WTC11 (cell line): ENCODE measurements at regions not wholly inside any gene's neighbourhood (a gene's known extent, or its start where the extent isn't known, plus 50 kb on each side); places are given as distances from the start of the nearest gene placed in this dataset.

Experiments used
- ATAC-seq: fragments of 200-7000 bp; cut with Tn5 transposase; 2 replicates; pipeline ENCODE4 v1.10.0; 2021; ENCODE audit warnings: mild to moderate bottlenecking, moderate library complexity
- CTCF ChIA-PET: fragments of 300-600 bp; sonication (Branson Sonifier 250); formaldehyde crosslinking; loops from one replicate; lab custom pipeline; 2021; ENCODE audit warnings: antibody characterized with exemption; lab: Charles Lee
- POLR2A ChIA-PET: fragments of 350-600 bp; sonication (Branson Sonifier 250); formaldehyde crosslinking; loops from one replicate; lab custom pipeline; 2021; ENCODE audit warnings: antibody characterized with exemption; lab: Charles Lee
- DNase-seq: peaks from one replicate; pipeline ENCODE4 v3.0.0; 2021; ENCODE audit warnings: low spot score
- H3K27ac Mint-ChIP-seq: 2 replicates; pipeline ENCODE4 v1.8.0; 2021; ENCODE audit warnings: mixed read lengths
- H3K27me3 Mint-ChIP-seq: 2 replicates; pipeline ENCODE4 v1.8.0; 2021; ENCODE audit warnings: low read depth, mild to moderate bottlenecking, moderate library complexity, mixed read lengths
- H3K36me3 Mint-ChIP-seq: 2 replicates; pipeline ENCODE4 v1.8.0; 2021; ENCODE audit warnings: mixed read lengths
- H3K4me1 Mint-ChIP-seq: 2 replicates; pipeline ENCODE4 v1.8.0; 2022; ENCODE audit warnings: mixed read lengths
- H3K4me3 Mint-ChIP-seq: 2 replicates; pipeline ENCODE4 v1.8.0; 2021; ENCODE audit warnings: mild to moderate bottlenecking, moderate library complexity, mixed read lengths
- H3K9me3 Mint-ChIP-seq: 2 replicates; pipeline ENCODE4 v1.8.0; 2021; ENCODE audit warnings: mixed read lengths
- ATF1 ChIP-seq: sonication (generic); formaldehyde crosslinking; IDR thresholded peaks from 2 replicates; pipeline ENCODE4 v1.8.1; 2023; ENCODE audit warnings: mild to moderate bottlenecking, moderate library complexity, missing genetic modification reagents
- CREB1 ChIP-seq: sonication (generic); formaldehyde crosslinking; IDR thresholded peaks from 2 replicates; pipeline ENCODE4 v1.8.0; 2023; ENCODE audit warnings: mild to moderate bottlenecking, missing genetic modification reagents
- ELF4 ChIP-seq: sonication (generic); formaldehyde crosslinking; IDR thresholded peaks from 2 replicates; pipeline ENCODE4 v1.8.1; 2022; ENCODE audit warnings: low read depth, mild to moderate bottlenecking, moderate library complexity, missing genetic modification reagents
- EMX1 ChIP-seq: fragments of 250-450 bp; sonication (Bioruptor Pico); IDR thresholded peaks from 2 replicates; pipeline ENCODE4 v1.8.0; 2021; ENCODE audit warnings: mild to moderate bottlenecking
- ETV6 ChIP-seq: sonication (generic); formaldehyde crosslinking; IDR thresholded peaks from 2 replicates; pipeline ENCODE4 v1.8.1; 2022; ENCODE audit warnings: mild to moderate bottlenecking, missing genetic modification reagents
- FOXJ3 ChIP-seq: sonication (generic); formaldehyde crosslinking; IDR thresholded peaks from 2 replicates; pipeline ENCODE4 v1.9.0; 2021; ENCODE audit warnings: missing genetic modification reagents, mild to moderate bottlenecking, borderline replicate concordance
- HMGA2 ChIP-seq: fragments of 250-450 bp; sonication (Bioruptor Pico); IDR thresholded peaks from 2 replicates; pipeline ENCODE4 v1.4.0; 2021; ENCODE audit warnings: mild to moderate bottlenecking, moderate library complexity
- IRF2 ChIP-seq: sonication (generic); formaldehyde crosslinking; IDR thresholded peaks from 2 replicates; pipeline ENCODE4 v1.8.0; 2022; ENCODE audit warnings: low read depth, missing genetic modification reagents, borderline replicate concordance
- JAZF1 ChIP-seq: fragments of 250-450 bp; sonication (Bioruptor Pico); IDR thresholded peaks from 2 replicates; pipeline ENCODE4 v1.9.0; 2021; ENCODE audit warnings: moderate library complexity, mild to moderate bottlenecking, inconsistent platforms
- KAT7 ChIP-seq: sonication (generic); formaldehyde crosslinking; IDR thresholded peaks from 2 replicates; pipeline ENCODE4 v1.8.1; 2023; ENCODE audit warnings: missing genetic modification reagents, mild to moderate bottlenecking, borderline replicate concordance
- MXD4 ChIP-seq: fragments of 250-450 bp; sonication (Bioruptor Pico); IDR thresholded peaks from 2 replicates; pipeline ENCODE4 v1.8.0; 2021; ENCODE audit warnings: mild to moderate bottlenecking, moderate library complexity, borderline replicate concordance
- NFE2L1 ChIP-seq: sonication (generic); formaldehyde crosslinking; IDR thresholded peaks from 2 replicates; pipeline ENCODE4 v1.8.1; 2023; ENCODE audit warnings: missing genetic modification reagents
- NR1H2 ChIP-seq: sonication (generic); formaldehyde crosslinking; IDR thresholded peaks from 2 replicates; pipeline ENCODE4 v1.9.0; 2021; ENCODE audit warnings: mild to moderate bottlenecking, moderate library complexity, missing genetic modification reagents
- NR3C1 ChIP-seq: sonication (generic); formaldehyde crosslinking; conservative IDR thresholded peaks from 2 replicates; pipeline ENCODE4 v1.8.1; 2023; ENCODE audit warnings: low read depth, mild to moderate bottlenecking, missing genetic modification reagents
- TEAD4 ChIP-seq: sonication (generic); formaldehyde crosslinking; IDR thresholded peaks from 2 replicates; pipeline ENCODE4 v1.8.0; 2022; ENCODE audit warnings: mild to moderate bottlenecking, missing genetic modification reagents
- TP53 ChIP-seq: sonication (generic); formaldehyde crosslinking; IDR thresholded peaks from 2 replicates; pipeline ENCODE4 v1.8.1; 2023; ENCODE audit warnings: mild to moderate bottlenecking, missing genetic modification reagents
- ZNF232 ChIP-seq: sonication (generic); formaldehyde crosslinking; IDR thresholded peaks from 2 replicates; pipeline ENCODE4 v1.8.0; 2022; ENCODE audit warnings: mild to moderate bottlenecking, missing genetic modification reagents
- ZNF263 ChIP-seq: sonication (generic); formaldehyde crosslinking; IDR thresholded peaks from 2 replicates; pipeline ENCODE4 v1.8.1; 2022; ENCODE audit warnings: low read depth, mild to moderate bottlenecking, moderate library complexity, missing genetic modification reagents
- ZNF416 ChIP-seq: fragments of 250-450 bp; sonication (Bioruptor Pico); IDR thresholded peaks from 2 replicates; pipeline ENCODE4 v1.9.0; 2021; ENCODE audit warnings: mild to moderate bottlenecking, inconsistent platforms
- TF ChIP-seq, protein P1 (sequence below): sonication (generic); formaldehyde crosslinking; IDR thresholded peaks from 2 replicates; pipeline ENCODE4 v1.8.1; 2022; ENCODE audit warnings: mild to moderate bottlenecking, moderate library complexity, missing genetic modification reagents
- TF ChIP-seq, protein P2 (sequence below): fragments of 250-450 bp; sonication (Bioruptor Pico); IDR thresholded peaks from 2 replicates; pipeline ENCODE4 v1.9.0; 2021; ENCODE audit warnings: mild to moderate bottlenecking
- TF ChIP-seq, protein P3 (sequence below): fragments of 250-450 bp; sonication (Bioruptor Pico); IDR thresholded peaks from 2 replicates; pipeline ENCODE4 v1.9.0; 2021; ENCODE audit warnings: moderate library complexity, mild to moderate bottlenecking, inconsistent platforms, borderline replicate concordance
- TF ChIP-seq, protein P4 (sequence below): sonication (generic); formaldehyde crosslinking; IDR thresholded peaks from 2 replicates; pipeline ENCODE4 v1.8.0; 2022; ENCODE audit warnings: mild to moderate bottlenecking, missing genetic modification reagents
- TF ChIP-seq, protein P5 (sequence below): sonication (generic); formaldehyde crosslinking; IDR thresholded peaks from 2 replicates; pipeline ENCODE4 v1.8.1; 2023; ENCODE audit warnings: mild to moderate bottlenecking, missing genetic modification reagents
- TF ChIP-seq, protein P6 (sequence below): fragments of 250-450 bp; sonication (Bioruptor Pico); IDR thresholded peaks from 2 replicates; pipeline ENCODE4 v1.9.0; 2021; ENCODE audit warnings: mild to moderate bottlenecking, borderline replicate concordance
- TF ChIP-seq, protein P7 (sequence below): sonication (generic); formaldehyde crosslinking; conservative IDR thresholded peaks from 2 replicates; pipeline ENCODE4 v1.8.1; 2022; ENCODE audit warnings: mild to moderate bottlenecking, missing genetic modification reagents

DNA sequence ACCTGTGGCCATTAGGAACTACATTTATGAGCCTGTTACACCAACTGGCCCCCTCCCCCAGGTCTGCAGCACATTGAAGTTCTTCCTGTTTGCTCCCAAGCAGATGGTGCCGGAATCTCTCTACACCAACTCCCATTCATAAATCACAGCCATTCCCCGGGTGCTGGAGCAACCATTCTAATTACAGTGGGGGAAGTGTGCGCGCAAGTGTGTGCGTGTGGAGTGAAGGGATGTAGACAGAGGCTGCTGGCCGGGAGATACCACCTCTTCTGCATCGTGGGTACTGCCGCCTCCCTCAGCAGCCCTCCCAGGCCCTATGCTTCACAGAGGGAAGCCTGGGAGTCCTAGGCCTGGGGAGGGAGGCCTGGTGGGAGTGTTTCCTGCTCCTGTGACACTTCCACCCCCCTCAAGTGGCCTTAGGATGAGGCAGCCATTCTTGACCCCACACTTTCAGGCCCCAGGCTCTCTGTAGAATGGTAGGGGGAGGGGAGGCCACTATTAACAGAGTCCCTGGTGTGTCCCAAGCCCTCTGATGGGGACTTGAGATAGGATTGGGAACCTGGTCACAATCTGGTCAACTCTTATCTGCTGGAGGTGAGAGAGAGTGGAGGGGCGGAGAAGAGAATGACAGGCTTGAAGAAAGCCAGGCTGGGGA is 69.1 kb downstream of the MAGEF1 start:
- Mint-ChIP-seq H3K4me3 (no peak overlapping the region), H3K4me1 (peaks cover 24% of the 10 kb centered on the region), H3K9me3 (no peaks in the 10 kb centered on the region), H3K27me3 (peaks cover 4% of the 10 kb centered on the region; the same call in 1 of the 2 replicates)
- POLR2A ChIA-PET, result no interaction called here
- CTCF ChIA-PET, result interaction anchor here (1.6 kb wide), 1 partner anchor 81 kb away, joined by 5 read pairs; the partner anchor contains the start of gene EPHB3
- no peak; the same call in 1 of the 2 replicates for ATAC-seq
- TF ChIP-seq, protein P1, sequence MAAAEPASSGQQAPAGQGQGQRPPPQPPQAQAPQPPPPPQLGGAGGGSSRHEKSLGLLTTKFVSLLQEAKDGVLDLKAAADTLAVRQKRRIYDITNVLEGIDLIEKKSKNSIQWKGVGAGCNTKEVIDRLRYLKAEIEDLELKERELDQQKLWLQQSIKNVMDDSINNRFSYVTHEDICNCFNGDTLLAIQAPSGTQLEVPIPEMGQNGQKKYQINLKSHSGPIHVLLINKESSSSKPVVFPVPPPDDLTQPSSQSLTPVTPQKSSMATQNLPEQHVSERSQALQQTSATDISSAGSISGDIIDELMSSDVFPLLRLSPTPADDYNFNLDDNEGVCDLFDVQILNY, result no peak
- TF ChIP-seq KAT7 (no peak), TP53 (CRISPR knock-in tag) (no peak), JAZF1 (no peak), HMGA2 (CRISPR knock-in tag) (no peak), ATF1 (no peak), ETV6 (CRISPR knock-in tag) (no peak), ZNF232 (no peak), TEAD4 (CRISPR knock-in tag) (no peak), FOXJ3 (no peak), ZNF263 (CRISPR knock-in tag) (no peak), NR3C1 (CRISPR knock-in tag) (no peak), EMX1 (CRISPR knock-in tag) (no peak), MXD4 (CRISPR knock-in tag) (no peak), CREB1 (CRISPR knock-in tag) (no peak), NFE2L1 (no peak), ZNF416 (CRISPR knock-in tag) (no peak)
- TF ChIP-seq, protein P2, sequence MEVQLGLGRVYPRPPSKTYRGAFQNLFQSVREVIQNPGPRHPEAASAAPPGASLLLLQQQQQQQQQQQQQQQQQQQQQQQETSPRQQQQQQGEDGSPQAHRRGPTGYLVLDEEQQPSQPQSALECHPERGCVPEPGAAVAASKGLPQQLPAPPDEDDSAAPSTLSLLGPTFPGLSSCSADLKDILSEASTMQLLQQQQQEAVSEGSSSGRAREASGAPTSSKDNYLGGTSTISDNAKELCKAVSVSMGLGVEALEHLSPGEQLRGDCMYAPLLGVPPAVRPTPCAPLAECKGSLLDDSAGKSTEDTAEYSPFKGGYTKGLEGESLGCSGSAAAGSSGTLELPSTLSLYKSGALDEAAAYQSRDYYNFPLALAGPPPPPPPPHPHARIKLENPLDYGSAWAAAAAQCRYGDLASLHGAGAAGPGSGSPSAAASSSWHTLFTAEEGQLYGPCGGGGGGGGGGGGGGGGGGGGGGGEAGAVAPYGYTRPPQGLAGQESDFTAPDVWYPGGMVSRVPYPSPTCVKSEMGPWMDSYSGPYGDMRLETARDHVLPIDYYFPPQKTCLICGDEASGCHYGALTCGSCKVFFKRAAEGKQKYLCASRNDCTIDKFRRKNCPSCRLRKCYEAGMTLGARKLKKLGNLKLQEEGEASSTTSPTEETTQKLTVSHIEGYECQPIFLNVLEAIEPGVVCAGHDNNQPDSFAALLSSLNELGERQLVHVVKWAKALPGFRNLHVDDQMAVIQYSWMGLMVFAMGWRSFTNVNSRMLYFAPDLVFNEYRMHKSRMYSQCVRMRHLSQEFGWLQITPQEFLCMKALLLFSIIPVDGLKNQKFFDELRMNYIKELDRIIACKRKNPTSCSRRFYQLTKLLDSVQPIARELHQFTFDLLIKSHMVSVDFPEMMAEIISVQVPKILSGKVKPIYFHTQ (CRISPR knock-in tag), result no peak
- TF ChIP-seq, protein P3, sequence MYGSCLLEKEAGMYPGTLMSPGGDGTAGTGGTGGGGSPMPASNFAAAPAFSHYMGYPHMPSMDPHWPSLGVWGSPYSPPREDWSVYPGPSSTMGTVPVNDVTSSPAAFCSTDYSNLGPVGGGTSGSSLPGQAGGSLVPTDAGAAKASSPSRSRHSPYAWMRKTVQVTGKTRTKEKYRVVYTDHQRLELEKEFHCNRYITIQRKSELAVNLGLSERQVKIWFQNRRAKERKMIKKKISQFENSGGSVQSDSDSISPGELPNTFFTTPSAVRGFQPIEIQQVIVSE, result no peak
- TF ChIP-seq, protein P4, sequence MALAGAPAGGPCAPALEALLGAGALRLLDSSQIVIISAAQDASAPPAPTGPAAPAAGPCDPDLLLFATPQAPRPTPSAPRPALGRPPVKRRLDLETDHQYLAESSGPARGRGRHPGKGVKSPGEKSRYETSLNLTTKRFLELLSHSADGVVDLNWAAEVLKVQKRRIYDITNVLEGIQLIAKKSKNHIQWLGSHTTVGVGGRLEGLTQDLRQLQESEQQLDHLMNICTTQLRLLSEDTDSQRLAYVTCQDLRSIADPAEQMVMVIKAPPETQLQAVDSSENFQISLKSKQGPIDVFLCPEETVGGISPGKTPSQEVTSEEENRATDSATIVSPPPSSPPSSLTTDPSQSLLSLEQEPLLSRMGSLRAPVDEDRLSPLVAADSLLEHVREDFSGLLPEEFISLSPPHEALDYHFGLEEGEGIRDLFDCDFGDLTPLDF (CRISPR knock-in tag), result no peak
- TF ChIP-seq, all 79 proteins: peak for 0
- DNase-seq, result no peak
- no peak overlapping the region for H3K27ac Mint-ChIP-seq
- no peaks in the 10 kb centered on the region for H3K36me3 Mint-ChIP-seq

DNA sequence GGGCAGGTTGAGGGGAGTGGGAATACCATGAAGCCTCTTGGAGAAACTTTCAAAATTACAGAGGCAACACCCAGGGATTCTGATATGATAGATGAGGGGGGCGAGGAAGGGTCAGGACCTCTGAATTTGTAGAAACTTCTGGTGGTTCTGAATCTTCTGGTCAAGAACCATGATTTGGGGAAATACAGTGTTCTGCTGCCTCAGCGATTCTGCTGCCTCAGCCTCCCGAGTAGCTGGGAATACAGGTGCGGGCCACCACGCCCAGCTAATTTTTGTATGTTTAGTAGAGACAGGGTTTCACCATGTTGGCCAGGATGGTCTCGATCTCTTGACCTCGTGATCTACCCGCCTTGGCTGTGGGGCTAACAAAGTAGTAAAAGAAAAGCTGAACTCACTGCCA is 70.4 kb downstream of the MAGEF1 start:
- DNase-seq, result no peak
- peaks cover 4% of the 10 kb centered on the region; the same call in 1 of the 2 replicates for H3K27me3 Mint-ChIP-seq
- TF ChIP-seq NR1H2, result no peak
- no peak for TF ChIP-seq ETV6 (CRISPR knock-in tag)
- TF ChIP-seq, protein P5, sequence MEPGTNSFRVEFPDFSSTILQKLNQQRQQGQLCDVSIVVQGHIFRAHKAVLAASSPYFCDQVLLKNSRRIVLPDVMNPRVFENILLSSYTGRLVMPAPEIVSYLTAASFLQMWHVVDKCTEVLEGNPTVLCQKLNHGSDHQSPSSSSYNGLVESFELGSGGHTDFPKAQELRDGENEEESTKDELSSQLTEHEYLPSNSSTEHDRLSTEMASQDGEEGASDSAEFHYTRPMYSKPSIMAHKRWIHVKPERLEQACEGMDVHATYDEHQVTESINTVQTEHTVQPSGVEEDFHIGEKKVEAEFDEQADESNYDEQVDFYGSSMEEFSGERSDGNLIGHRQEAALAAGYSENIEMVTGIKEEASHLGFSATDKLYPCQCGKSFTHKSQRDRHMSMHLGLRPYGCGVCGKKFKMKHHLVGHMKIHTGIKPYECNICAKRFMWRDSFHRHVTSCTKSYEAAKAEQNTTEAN (CRISPR knock-in tag), result no peak
- TF ChIP-seq, protein P6, sequence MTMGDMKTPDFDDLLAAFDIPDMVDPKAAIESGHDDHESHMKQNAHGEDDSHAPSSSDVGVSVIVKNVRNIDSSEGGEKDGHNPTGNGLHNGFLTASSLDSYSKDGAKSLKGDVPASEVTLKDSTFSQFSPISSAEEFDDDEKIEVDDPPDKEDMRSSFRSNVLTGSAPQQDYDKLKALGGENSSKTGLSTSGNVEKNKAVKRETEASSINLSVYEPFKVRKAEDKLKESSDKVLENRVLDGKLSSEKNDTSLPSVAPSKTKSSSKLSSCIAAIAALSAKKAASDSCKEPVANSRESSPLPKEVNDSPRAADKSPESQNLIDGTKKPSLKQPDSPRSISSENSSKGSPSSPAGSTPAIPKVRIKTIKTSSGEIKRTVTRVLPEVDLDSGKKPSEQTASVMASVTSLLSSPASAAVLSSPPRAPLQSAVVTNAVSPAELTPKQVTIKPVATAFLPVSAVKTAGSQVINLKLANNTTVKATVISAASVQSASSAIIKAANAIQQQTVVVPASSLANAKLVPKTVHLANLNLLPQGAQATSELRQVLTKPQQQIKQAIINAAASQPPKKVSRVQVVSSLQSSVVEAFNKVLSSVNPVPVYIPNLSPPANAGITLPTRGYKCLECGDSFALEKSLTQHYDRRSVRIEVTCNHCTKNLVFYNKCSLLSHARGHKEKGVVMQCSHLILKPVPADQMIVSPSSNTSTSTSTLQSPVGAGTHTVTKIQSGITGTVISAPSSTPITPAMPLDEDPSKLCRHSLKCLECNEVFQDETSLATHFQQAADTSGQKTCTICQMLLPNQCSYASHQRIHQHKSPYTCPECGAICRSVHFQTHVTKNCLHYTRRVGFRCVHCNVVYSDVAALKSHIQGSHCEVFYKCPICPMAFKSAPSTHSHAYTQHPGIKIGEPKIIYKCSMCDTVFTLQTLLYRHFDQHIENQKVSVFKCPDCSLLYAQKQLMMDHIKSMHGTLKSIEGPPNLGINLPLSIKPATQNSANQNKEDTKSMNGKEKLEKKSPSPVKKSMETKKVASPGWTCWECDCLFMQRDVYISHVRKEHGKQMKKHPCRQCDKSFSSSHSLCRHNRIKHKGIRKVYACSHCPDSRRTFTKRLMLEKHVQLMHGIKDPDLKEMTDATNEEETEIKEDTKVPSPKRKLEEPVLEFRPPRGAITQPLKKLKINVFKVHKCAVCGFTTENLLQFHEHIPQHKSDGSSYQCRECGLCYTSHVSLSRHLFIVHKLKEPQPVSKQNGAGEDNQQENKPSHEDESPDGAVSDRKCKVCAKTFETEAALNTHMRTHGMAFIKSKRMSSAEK (CRISPR knock-in tag), result no peak
- TF ChIP-seq, protein P7, sequence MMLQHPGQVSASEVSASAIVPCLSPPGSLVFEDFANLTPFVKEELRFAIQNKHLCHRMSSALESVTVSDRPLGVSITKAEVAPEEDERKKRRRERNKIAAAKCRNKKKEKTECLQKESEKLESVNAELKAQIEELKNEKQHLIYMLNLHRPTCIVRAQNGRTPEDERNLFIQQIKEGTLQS (CRISPR knock-in tag), result no peak
- no peak for TF ChIP-seq ELF4 (CRISPR knock-in tag)
- TF ChIP-seq IRF2 (CRISPR knock-in tag), result no peak
- TF ChIP-seq TP53 (CRISPR knock-in tag), result no peak

More for the DNA sequence above, 70.4 kb downstream of the MAGEF1 start:
- H3K9me3 Mint-ChIP-seq, result no peaks in the 10 kb centered on the region
- no peak overlapping the region for H3K4me3 Mint-ChIP-seq
- H3K36me3 Mint-ChIP-seq, result no peaks in the 10 kb centered on the region
- ChIA-PET CTCF (interaction anchor here (1.6 kb wide), 1 partner anchor 80 kb away, joined by 5 read pairs; the partner anchor contains the start of gene EPHB3), POLR2A (no interaction called here)
- no peak for ATAC-seq
- peaks cover 31% of the 10 kb centered on the region for H3K4me1 Mint-ChIP-seq
- no peak overlapping the region for H3K27ac Mint-ChIP-seq
